GM19438 (cell line): ENCODE measurements at regions not wholly inside any gene's neighbourhood (a gene's known extent, or its start where the extent isn't known, plus 50 kb on each side); places are given as distances from the start of the nearest gene placed in this dataset.
"Not testable (repeated sequence)": the region's sequence is repeated elsewhere in the genome, so short reads cannot be mapped to it uniquely, and the experiment has no call there.

Experiments used
- ATAC-seq: cut with Tn5 transposase; IDR thresholded peaks from one replicate; pipeline ENCODE4 v1.9.1; 2021; ENCODE audit warnings: low read depth; ENCODE audit not compliant: unreplicated experiment

GRCh38 chr5:4576161-4576748 is 563.9 kb upstream of the ADAMTS16 start:
- no peak for ATAC-seq

- ATAC-seq, result no peak
These were observed 563.2 kb upstream of the ADAMTS16 start for GRCh38 chr5:4576908-4577307.

GRCh38 chr5:4579679-4580078 is 560.5 kb upstream of the ADAMTS16 start:
- ATAC-seq, result no peak

GRCh38 chr5:4580772-4581171 is 559.4 kb upstream of the ADAMTS16 start:
- ATAC-seq, result no peak

GRCh38 chr5:4581289-4581688 is 558.8 kb upstream of the ADAMTS16 start:
- ATAC-seq, result no peak

GRCh38 chr5:4584982-4585381 is 555.1 kb upstream of the ADAMTS16 start:
- ATAC-seq, result no peak

GRCh38 chr5:4613440-4613839 is 526.7 kb upstream of the ADAMTS16 start:
- no peak for ATAC-seq

GRCh38 chr5:4614088-4614487 is 526.0 kb upstream of the ADAMTS16 start:
- no peak for ATAC-seq

GRCh38 chr5:4615369-4615768 is 524.8 kb upstream of the ADAMTS16 start:
- not testable (repeated sequence) for ATAC-seq

- no peak for ATAC-seq
These were observed 514.8 kb upstream of the ADAMTS16 start for GRCh38 chr5:4625206-4625896.

- ATAC-seq, result no peak
These were observed 513.0 kb upstream of the ADAMTS16 start for GRCh38 chr5:4627131-4627530.

- no peak for ATAC-seq
These were observed 512.2 kb upstream of the ADAMTS16 start for GRCh38 chr5:4627929-4628328.

GRCh38 chr5:4628645-4629385 is 511.3 kb upstream of the ADAMTS16 start:
- no peak for ATAC-seq

GRCh38 chr5:4630031-4630430 is 510.1 kb upstream of the ADAMTS16 start:
- ATAC-seq, result no peak

- no peak for ATAC-seq
These were observed 505.8 kb upstream of the ADAMTS16 start for GRCh38 chr5:4634342-4634741.

GRCh38 chr5:4636378-4636777 is 503.8 kb upstream of the ADAMTS16 start:
- ATAC-seq, result no peak

GRCh38 chr5:4639946-4640345 is 500.2 kb upstream of the ADAMTS16 start:
- ATAC-seq, result no peak

GRCh38 chr5:4640795-4641194 is 499.3 kb upstream of the ADAMTS16 start:
- ATAC-seq, result no peak

GRCh38 chr5:4642525-4642924 is 497.6 kb upstream of the ADAMTS16 start:
- ATAC-seq, result no peak

GRCh38 chr5:4643190-4643589 is 496.9 kb upstream of the ADAMTS16 start:
- no peak for ATAC-seq

GRCh38 chr5:4643960-4644359 is 496.2 kb upstream of the ADAMTS16 start:
- ATAC-seq, result no peak
